ENCODE measurements at regions not wholly inside any gene's neighbourhood (a gene's known extent, or its start where the extent isn't known, plus 50 kb on each side); places are given as distances from the start of the nearest gene placed in this dataset.

DNA sequence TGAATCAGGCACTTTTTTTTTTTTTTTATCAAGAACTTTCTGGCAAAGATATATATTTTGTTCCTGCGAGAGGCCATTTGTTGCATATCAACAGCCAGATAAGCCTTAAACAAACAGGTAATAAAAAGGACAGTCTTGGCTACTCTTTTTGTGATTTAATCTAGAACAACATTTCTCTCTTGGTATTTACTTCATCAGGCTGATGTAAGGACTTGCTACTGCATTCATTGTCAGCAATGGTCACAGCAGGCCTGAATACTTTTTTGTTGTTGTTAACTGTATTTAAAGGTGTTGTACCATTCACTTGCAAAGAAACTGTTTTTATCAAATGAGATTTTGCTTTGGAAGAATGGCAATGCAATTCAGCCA lies 683.8 kb downstream of the IRS1 start:
- Histone ChIP-seq H3K27ac (ENCODE audit: insufficient read length, low read depth, low read length) (peak overlapping the region; percentile 46), H3K9me3 (ENCODE audit: control insufficient read depth, low read depth, low read length) (no peaks in the 10 kb centered on the region), H4K8ac (replicated peaks; ENCODE audit: insufficient read length, low read depth, low read length) (no peak overlapping the region), H4K5ac (ENCODE audit: insufficient read length, low read depth, low read length) (no peak overlapping the region), H2BK20ac (ENCODE audit: low read depth, low read length, poor library complexity, severe bottlenecking) (no peak overlapping the region), H3K79me2 (ENCODE audit: insufficient read depth, low read length) (no peaks in the 10 kb centered on the region), H3K18ac (ENCODE audit: insufficient read length, low read depth, low read length) (no peak overlapping the region), H3T11ph (ENCODE audit: low read length) (no peak overlapping the region), H3K79me1 (ENCODE audit: insufficient read depth, low read depth, low read length, poor library complexity, severe bottlenecking) (no peaks in the 10 kb centered on the region), H3K23ac (ENCODE audit: insufficient read length, low read depth, low read length) (no peak overlapping the region), H3K4ac (ENCODE audit: low read depth, low read length) (no peak overlapping the region), H3K4me1 (ENCODE audit: insufficient read depth, low read length) (peaks cover 2% of the 10 kb centered on the region; the same call in 1 of the 2 replicates), H4K20me1 (ENCODE audit: control insufficient read depth, insufficient read depth, insufficient read length) (no peaks in the 10 kb centered on the region), H3K9ac (ENCODE audit: extremely low read depth, insufficient read length, low read length) (no peak overlapping the region), H2BK120ac (ENCODE audit: low read depth, low read length, poor library complexity, severe bottlenecking) (no peak overlapping the region), H2AFZ (ENCODE audit: low read length) (no peak overlapping the region), H3K27me3 (ENCODE audit: insufficient read depth, low read length) (no peaks in the 10 kb centered on the region), H2BK12ac (ENCODE audit: insufficient read length, low read depth, low read length) (no peak overlapping the region), H3K23me2 (ENCODE audit: insufficient read length, low read depth, low read length, poor library complexity, severe bottlenecking) (no peaks in the 10 kb centered on the region), H2BK5ac (ENCODE audit: insufficient read length, low read length) (no peak overlapping the region), H3K56ac (ENCODE audit: insufficient read length, low read depth, low read length) (no peak overlapping the region), H4K91ac (ENCODE audit: insufficient read length, low read depth, low read length) (no peak overlapping the region), H3K14ac (ENCODE audit: insufficient read depth, low read length) (no peak overlapping the region), H3K4me2 (ENCODE audit: insufficient read depth, insufficient read length, low read length) (peak overlapping the region; percentile 24), H2BK15ac (ENCODE audit: low read depth, low read length) (no peak overlapping the region), H2AK5ac (ENCODE audit: insufficient read length, low read length) (no peak overlapping the region)
- H3K27me3 Mint-ChIP-seq (ENCODE audit: low read depth): no peaks in the 10 kb centered on the region
- H3K9me3 Mint-ChIP-seq: no peaks in the 10 kb centered on the region; a peak in 1 of 5 replicates
- peak overlapping the region in 1 of 2 experiments; percentile 7; a peak in 1 of 5 replicates for H3K4me3 Mint-ChIP-seq
- peak overlapping the region; percentile 68 to 90 (median 82); a peak in 6 of 7 replicates for H3K27ac Mint-ChIP-seq
- H3K4me1 Mint-ChIP-seq: peaks cover 43 to 45% of the 10 kb centered on the region in 2 experiments
- no CpG with 5 or more reads among the region's 1 CpG for WGBS (ENCODE audit: extremely low coverage, insufficient read length, low lambda C conversion rate)
- DNase-seq: no peak
- H3K36me3 Mint-ChIP-seq (ENCODE audit: insufficient read depth in 1 of 3, low read depth in 3 of 3): no peaks in the 10 kb centered on the region; a peak in 1 of 7 replicates
- TF ChIP-seq, protein P1, sequence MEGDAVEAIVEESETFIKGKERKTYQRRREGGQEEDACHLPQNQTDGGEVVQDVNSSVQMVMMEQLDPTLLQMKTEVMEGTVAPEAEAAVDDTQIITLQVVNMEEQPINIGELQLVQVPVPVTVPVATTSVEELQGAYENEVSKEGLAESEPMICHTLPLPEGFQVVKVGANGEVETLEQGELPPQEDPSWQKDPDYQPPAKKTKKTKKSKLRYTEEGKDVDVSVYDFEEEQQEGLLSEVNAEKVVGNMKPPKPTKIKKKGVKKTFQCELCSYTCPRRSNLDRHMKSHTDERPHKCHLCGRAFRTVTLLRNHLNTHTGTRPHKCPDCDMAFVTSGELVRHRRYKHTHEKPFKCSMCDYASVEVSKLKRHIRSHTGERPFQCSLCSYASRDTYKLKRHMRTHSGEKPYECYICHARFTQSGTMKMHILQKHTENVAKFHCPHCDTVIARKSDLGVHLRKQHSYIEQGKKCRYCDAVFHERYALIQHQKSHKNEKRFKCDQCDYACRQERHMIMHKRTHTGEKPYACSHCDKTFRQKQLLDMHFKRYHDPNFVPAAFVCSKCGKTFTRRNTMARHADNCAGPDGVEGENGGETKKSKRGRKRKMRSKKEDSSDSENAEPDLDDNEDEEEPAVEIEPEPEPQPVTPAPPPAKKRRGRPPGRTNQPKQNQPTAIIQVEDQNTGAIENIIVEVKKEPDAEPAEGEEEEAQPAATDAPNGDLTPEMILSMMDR (conservative IDR thresholded peaks at IDR 0.05): no peak

Measured in H9 (cell line).